SU-DHL-6 (cell line): ENCODE measurements at regions not wholly inside any gene's neighbourhood (a gene's known extent, or its start where the extent isn't known, plus 50 kb on each side); places are given as distances from the start of the nearest gene placed in this dataset.

Experiments
- H2AFZ ChIP-seq: fragments of 200-600 bp; sonication (generic); 2 replicates; pipeline ENCODE4 v1.6.1; 2014; ENCODE audit warnings: low read depth, mild to moderate bottlenecking, moderate library complexity, mixed read lengths, antibody characterized with exemption, low read length; ENCODE audit not compliant: severe bottlenecking
- H3F3A ChIP-seq: fragments of 200-600 bp; shearing (Covaris generic); 2 replicates; pipeline ENCODE4 v1.6.0; 2016; ENCODE audit warnings: antibody characterized with exemption, mild to moderate bottlenecking; ENCODE audit not compliant: insufficient read depth
- H3K27ac ChIP-seq: fragments of 200-600 bp; sonication (generic); 2 replicates; pipeline ENCODE4 v1.5.1; 2016; ENCODE audit warnings: low read depth, mild to moderate bottlenecking, low read length, moderate library complexity, mixed read lengths
- H3K27me3 ChIP-seq: fragments of 200-600 bp; sonication (generic), shearing (Covaris generic); 2 replicates; pipeline ENCODE4 v1.6.0; 2014; ENCODE audit warnings: mild to moderate bottlenecking, low read length
- H3K36me3 ChIP-seq: fragments of 200-600 bp; sonication (generic); 2 replicates; pipeline ENCODE4 v1.6.1; 2014; ENCODE audit warnings: mild to moderate bottlenecking, low read length, mixed read lengths
- H3K4me2 ChIP-seq: fragments of 300-600, 200-600 bp; shearing (Covaris generic), sonication (generic); 2 replicates; pipeline ENCODE4 v1.6.0; 2014; ENCODE audit warnings: low read length, low read depth, mild to moderate bottlenecking; ENCODE audit not compliant: poor library complexity, severe bottlenecking
- H3K4me3 ChIP-seq: fragments of 200-600 bp; sonication (generic); 2 replicates; pipeline ENCODE4 v1.5.1; 2014; ENCODE audit warnings: antibody characterized with exemption, low read length, mild to moderate bottlenecking, mixed read lengths; ENCODE audit not compliant: insufficient read depth, poor library complexity, severe bottlenecking
- H3K79me2 ChIP-seq: fragments of 200-600 bp; sonication (generic); 2 replicates; pipeline ENCODE4 v1.6.1; 2014; ENCODE audit warnings: mild to moderate bottlenecking, low read length, moderate library complexity; ENCODE audit not compliant: insufficient read depth
- H3K9ac ChIP-seq: fragments of 200-600 bp; sonication (generic); 2 replicates; pipeline ENCODE4 v1.7.0; 2014; ENCODE audit warnings: mild to moderate bottlenecking, low read length
- H3K9me2 ChIP-seq: fragments of 200-600 bp; sonication (generic); replicated peaks from 2 replicates; pipeline ENCODE4 v1.6.1; 2014; ENCODE audit warnings: low read length; ENCODE audit not compliant: insufficient read depth
- H3K9me3 ChIP-seq: fragments of 200-600 bp; sonication (generic); 2 replicates; pipeline ENCODE4 v1.6.1; 2014; ENCODE audit warnings: low read length, mixed read lengths; ENCODE audit not compliant: insufficient read depth
- H4K20me1 ChIP-seq: fragments of 200-600 bp; sonication (generic); 2 replicates; pipeline ENCODE4 v1.6.1; 2014; ENCODE audit warnings: low read depth, mild to moderate bottlenecking, antibody characterized with exemption, low read length, moderate library complexity, mixed read lengths
- CTCF ChIP-seq: fragments of 200-600 bp; sonication (generic); IDR thresholded peaks from one replicate; pipeline ENCODE4 v1.5.1; 2017; ENCODE audit warnings: antibody characterized with exemption, mild to moderate bottlenecking, low read length, moderate library complexity; ENCODE audit not compliant: insufficient read depth, poor library complexity, severe bottlenecking
- EZH2phosphoT487 ChIP-seq: fragments of 200-600 bp; sonication (generic), shearing (Covaris generic); conservative IDR thresholded peaks from 2 replicates; pipeline ENCODE4 v1.6.1; 2018; ENCODE audit warnings: mild to moderate bottlenecking, antibody characterized with exemption, low read length, moderate library complexity, mixed read lengths

- no peaks in the 10 kb centered on the region for H3K27me3 ChIP-seq
- no peaks in the 10 kb centered on the region for H3K9me2 ChIP-seq
- TF ChIP-seq CTCF (no peak), EZH2phosphoT487 (no peak)
- H4K20me1 ChIP-seq, result no peaks in the 10 kb centered on the region
- no peak overlapping the region for H3K9ac ChIP-seq
- H3K4me2 ChIP-seq, result no peak overlapping the region
- no peaks in the 10 kb centered on the region for H3K9me3 ChIP-seq
- H3K27ac ChIP-seq, result no peak overlapping the region
- H3K4me3 ChIP-seq, result no peak overlapping the region
- H3K36me3 ChIP-seq, result no peaks in the 10 kb centered on the region
- H3K79me2 ChIP-seq, result no peaks in the 10 kb centered on the region
- H2AFZ ChIP-seq, result no peak overlapping the region
- no peaks in the 10 kb centered on the region for H3F3A ChIP-seq
Measured at GRCh38 chr5:88368201-88368600, 99.6 kb upstream of the TMEM161B start.

- Histone ChIP-seq H3K9me2 (no peaks in the 10 kb centered on the region), H2AFZ (no peak overlapping the region), H4K20me1 (no peaks in the 10 kb centered on the region), H3F3A (no peaks in the 10 kb centered on the region), H3K9me3 (no peaks in the 10 kb centered on the region), H3K27me3 (no peaks in the 10 kb centered on the region), H3K27ac (no peak overlapping the region), H3K9ac (no peak overlapping the region), H3K4me2 (no peak overlapping the region), H3K36me3 (no peaks in the 10 kb centered on the region), H3K4me3 (no peak overlapping the region), H3K79me2 (no peaks in the 10 kb centered on the region)
- TF ChIP-seq CTCF, result no peak
- TF ChIP-seq EZH2phosphoT487, result no peak
Measured at GRCh38 chr5:88364991-88365390, 96.3 kb upstream of the TMEM161B start.

GRCh38 chr5:88355490-88356050, 86.9 kb upstream of the TMEM161B start:
- no peak overlapping the region for H3K27ac ChIP-seq

More at GRCh38 chr5:88355490-88356050, 86.9 kb upstream of the TMEM161B start:
- no peaks in the 10 kb centered on the region for H3K27me3 ChIP-seq
- H3K9me2 ChIP-seq, result no peaks in the 10 kb centered on the region
- H3F3A ChIP-seq, result no peaks in the 10 kb centered on the region
- H3K9me3 ChIP-seq, result no peaks in the 10 kb centered on the region
- H3K4me2 ChIP-seq, result no peak overlapping the region
- TF ChIP-seq CTCF (no peak), EZH2phosphoT487 (no peak)
- H3K36me3 ChIP-seq, result no peaks in the 10 kb centered on the region
- no peak overlapping the region for H3K9ac ChIP-seq
- no peaks in the 10 kb centered on the region for H3K79me2 ChIP-seq
- no peaks in the 10 kb centered on the region for H4K20me1 ChIP-seq
- H3K4me3 ChIP-seq, result no peak overlapping the region
- no peak overlapping the region for H2AFZ ChIP-seq
